ENCODE measurements at regions not wholly inside any gene's neighbourhood (a gene's known extent, or its start where the extent isn't known, plus 50 kb on each side); places are given as distances from the start of the nearest gene placed in this dataset.

DNA sequence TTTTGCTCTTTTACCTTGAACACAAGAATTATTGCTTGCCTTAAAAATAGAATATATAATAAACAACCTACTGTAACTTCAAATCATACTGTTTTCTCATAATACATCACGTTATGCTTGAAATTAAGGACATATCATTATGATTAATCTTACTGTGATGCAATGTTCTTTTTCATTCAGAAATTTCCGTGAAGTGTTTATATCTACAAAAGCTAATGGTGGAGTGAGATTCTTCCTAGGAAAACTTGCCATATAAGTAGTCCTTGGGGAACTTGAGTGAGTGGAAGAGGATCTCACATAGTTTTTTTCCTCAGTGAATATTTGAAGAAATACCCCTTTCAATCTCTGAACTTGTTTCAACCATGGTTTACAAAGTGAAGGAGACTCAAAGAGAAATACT lies 498.7 kb upstream of the CBLB start:
- peak; percentile 30 for DNase-seq (ENCODE audit: low read depth)
- no peak for TF ChIP-seq CTCF (IDR thresholded peaks at IDR 0.05; ENCODE audit: insufficient read depth, low read length)
- no peak overlapping the region for H3K4me3 ChIP-seq (ENCODE audit: low read depth, low read length)

DNA sequence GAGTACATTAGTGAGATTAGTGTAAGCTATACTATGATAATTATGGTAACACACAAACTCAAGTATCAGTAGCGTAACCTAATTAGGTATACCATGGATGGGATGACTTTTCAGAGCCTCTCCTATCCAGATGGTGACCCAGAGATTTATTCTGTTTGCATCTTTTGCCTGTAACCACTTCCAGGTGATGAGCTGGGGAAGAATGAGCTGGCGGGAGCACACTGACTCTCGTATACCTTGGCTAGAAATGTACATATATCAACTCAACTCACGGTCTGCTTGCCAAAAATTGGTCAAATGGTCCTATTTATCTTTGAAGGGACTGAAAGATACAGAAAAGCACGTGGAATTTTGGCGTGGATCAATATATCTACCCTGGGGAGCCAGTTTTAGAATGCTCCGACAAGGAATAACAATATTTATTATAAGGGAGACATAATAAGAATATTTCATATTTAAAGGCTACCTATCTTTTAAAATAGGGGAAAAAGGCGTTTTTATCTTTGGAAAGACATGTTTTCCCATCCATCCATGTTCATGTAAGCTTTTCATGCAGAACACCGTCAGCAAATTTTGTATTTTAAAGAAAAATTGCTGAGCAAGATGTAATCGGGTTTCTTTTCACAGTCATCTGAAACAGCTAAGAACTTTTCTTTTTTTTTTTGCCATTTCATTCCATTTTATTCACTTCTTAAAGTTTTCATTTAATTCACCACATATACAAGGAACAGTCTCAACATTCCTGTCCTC lies 502.6 kb upstream of the CBLB start:
- peak; percentile 16 for DNase-seq (ENCODE audit: low read depth)
- H3K4me3 ChIP-seq (ENCODE audit: low read depth, low read length): no peak overlapping the region
- TF ChIP-seq CTCF (IDR thresholded peaks at IDR 0.05; ENCODE audit: insufficient read depth, low read length): no peak

DNA sequence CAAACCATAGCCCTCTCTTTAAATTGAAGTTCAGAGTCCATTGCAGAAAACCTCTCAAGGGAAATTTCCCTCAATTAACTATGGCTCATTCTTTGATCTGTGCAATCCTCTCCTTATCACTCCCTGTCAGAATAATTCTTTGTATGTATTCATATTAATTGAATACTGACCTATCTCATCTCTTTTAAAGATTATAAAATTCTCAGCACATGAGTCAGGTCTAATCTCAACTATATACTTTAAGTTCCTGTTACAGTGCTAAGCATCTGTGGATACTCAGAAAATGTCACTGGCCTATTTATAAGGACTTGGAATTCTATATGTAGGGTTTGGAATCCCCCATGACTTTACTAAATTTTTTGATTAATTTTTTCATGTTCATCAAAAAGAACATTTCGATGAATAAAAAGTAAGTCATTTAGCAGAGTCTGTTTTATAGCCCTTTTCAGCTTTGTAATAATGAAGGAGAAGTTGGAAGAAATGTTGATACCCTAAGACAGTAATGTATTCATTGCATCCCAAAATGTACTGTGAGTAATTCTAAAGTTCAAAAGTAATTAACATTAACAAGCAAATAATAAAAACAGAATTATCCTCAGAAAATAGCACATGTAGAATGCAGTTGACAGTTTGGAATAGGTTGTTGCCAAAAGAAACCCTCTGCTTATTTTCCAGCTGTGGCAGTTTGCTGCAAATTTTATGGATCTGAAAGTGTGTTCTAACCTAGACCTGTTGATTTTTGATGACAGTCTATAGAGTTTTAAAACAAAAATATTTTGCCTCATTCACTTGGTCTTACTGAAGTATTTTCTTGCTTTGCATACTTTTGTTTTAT lies 503.4 kb upstream of the CBLB start:
- no peak for TF ChIP-seq CTCF (IDR thresholded peaks at IDR 0.05; ENCODE audit: insufficient read depth, low read length)
- peak; percentile 86 for DNase-seq (ENCODE audit: low read depth)
- H3K4me3 ChIP-seq (ENCODE audit: low read depth, low read length): no peak overlapping the region

GRCh38 chr3:106372806-106373190 lies 504.0 kb upstream of the CBLB start:
- H3K4me3 ChIP-seq (ENCODE audit: low read depth, low read length): no peak overlapping the region
- peak; percentile 5 for DNase-seq (ENCODE audit: low read depth)
- no peak for TF ChIP-seq CTCF (IDR thresholded peaks at IDR 0.05; ENCODE audit: insufficient read depth, low read length)

GRCh38 chr3:106376016-106376570 lies 507.3 kb upstream of the CBLB start:
- DNase-seq (ENCODE audit: low read depth): no peak
- TF ChIP-seq CTCF (IDR thresholded peaks at IDR 0.05; ENCODE audit: insufficient read depth, low read length): no peak
- no peak overlapping the region for H3K4me3 ChIP-seq (ENCODE audit: low read depth, low read length)

DNA sequence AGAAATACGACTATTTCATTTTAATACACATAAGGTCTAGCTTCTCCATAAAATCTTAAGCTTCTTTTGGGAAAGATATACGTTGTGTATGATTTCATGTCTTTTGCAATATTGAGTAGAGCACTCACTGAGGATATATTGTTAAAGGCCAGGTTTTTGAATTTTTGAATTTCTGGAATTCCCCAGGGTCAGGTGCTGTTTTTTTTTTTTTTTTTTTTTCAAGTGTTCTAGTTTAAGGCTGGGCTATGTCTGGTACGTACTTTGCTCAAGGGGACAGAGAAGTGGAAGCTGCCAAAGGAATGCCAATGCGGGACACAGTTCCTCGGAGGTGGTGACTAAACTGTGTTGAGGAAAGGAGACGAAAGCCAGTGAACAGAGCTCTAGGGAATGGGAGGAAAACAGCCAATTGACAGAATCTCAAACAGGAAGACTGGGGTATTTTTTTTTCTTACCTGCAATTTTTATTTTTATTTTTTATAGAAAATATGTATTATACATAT lies 510.5 kb upstream of the CBLB start:
- no peak for TF ChIP-seq CTCF (IDR thresholded peaks at IDR 0.05; ENCODE audit: insufficient read depth, low read length)
- DNase-seq (ENCODE audit: low read depth): no peak
- H3K4me3 ChIP-seq (ENCODE audit: low read depth, low read length): no peak overlapping the region
